NCI-H1417 (cell line): ENCODE measurements at regions not wholly inside any gene's neighbourhood (a gene's known extent, or its start where the extent isn't known, plus 50 kb on each side); places are given as distances from the start of the nearest gene placed in this dataset.

Experiments
- DNase-seq, 3 experiments: peaks; one replicate each; lab custom pipeline; 2025; lab: John Stamatoyannopoulos, UW

- peak in 1 of 3 experiments; percentile 51 for DNase-seq
Measured at GRCh38 chr21:39055167-39055767, 128.0 kb downstream of the PSMG1 start.

GRCh38 chr21:39054066-39054465, 129.2 kb downstream of the PSMG1 start:
- DNase-seq, result no peak

DNA sequence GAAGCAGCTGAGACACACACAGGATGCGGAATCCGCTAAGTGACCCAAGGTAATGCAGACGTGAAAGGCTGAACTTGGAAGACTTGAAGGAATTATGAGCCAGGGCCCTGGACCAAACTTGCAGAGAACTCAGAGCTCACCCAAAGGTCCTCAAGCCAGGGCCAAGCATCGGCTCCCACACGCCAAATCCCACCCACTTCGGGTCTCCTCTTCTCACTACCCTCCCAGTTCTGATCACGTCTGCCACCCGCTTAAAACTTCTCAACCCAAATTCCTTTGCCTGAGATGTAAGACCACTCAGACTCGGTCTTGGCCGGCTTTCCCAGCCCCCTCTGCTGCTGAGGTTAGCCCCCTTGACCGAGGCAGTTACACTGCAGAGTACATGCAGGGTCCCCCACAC, 130.1 kb downstream of the PSMG1 start:
- no peak for DNase-seq

- no peak for DNase-seq
Measured at GRCh38 chr21:39052718-39053117, 130.5 kb downstream of the PSMG1 start.

- DNase-seq, result peak in 1 of 3 experiments; percentile 33
Measured at GRCh38 chr21:39051588-39051949, 131.7 kb downstream of the PSMG1 start.

GRCh38 chr21:39050841-39051587, 132.2 kb downstream of the PSMG1 start:
- DNase-seq, result no peak

- DNase-seq, result no peak
Measured at GRCh38 chr21:39048574-39048973, 134.7 kb downstream of the PSMG1 start.

GRCh38 chr21:39048064-39048463, 135.2 kb downstream of the PSMG1 start:
- DNase-seq, result peak; percentile 28 to 65 (median 46)

- DNase-seq, result no peak
Measured at GRCh38 chr21:39047046-39047445, 136.2 kb downstream of the PSMG1 start.

- DNase-seq, result no peak
Measured at GRCh38 chr21:39046236-39046916, 136.9 kb downstream of the PSMG1 start.

DNA sequence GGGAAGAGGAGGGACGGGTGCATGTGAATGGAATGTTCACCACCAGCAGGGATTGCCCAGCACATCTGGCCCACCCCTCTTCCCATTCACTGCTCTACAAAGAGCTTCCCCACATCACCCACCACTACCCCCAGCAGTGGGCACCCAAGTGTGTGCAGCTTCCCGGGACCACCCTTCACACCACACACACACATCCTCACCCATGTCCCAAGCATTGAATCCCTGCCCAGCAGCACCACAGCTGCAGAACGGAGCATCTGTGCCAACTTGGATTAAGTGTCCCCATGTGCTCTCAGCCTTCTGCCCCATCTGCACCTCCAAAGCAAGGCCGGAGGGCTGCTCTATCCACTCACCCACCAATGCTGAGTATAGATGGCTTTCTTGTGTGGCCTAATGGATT, 141.4 kb downstream of the PSMG1 start:
- DNase-seq, result no peak

GRCh38 chr21:39040494-39041110, 142.6 kb downstream of the PSMG1 start:
- DNase-seq, result no peak

DNA sequence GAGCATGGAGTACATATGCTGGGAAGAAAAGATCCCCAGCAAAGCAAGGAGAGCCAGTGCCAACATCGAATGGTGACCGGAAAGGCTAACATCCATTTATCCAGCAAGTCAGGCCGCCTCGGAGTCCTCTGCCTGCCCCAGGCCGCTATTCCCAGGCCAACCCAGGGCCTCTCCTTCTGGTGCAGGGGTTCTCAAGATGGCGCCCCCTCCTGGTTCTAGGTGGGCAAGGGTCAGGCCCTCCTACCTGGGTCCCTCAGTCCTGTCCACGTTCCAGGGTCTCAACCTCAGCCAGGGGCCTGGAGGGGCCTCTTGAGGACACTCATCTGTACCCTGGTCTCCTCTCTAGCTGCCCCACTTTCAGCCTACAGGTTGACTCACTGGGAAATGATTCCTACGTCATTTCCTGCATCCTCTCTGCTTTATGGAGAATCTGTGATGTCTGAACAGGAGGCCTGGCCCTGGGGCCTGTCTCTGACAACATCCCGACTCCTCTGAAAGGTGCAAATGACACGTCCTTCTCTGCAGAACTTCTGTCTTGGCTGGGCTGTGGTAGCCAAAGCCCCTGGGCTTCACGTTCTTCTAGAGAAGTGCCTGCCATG, 145.3 kb downstream of the PSMG1 start:
- DNase-seq, result no peak

DNA sequence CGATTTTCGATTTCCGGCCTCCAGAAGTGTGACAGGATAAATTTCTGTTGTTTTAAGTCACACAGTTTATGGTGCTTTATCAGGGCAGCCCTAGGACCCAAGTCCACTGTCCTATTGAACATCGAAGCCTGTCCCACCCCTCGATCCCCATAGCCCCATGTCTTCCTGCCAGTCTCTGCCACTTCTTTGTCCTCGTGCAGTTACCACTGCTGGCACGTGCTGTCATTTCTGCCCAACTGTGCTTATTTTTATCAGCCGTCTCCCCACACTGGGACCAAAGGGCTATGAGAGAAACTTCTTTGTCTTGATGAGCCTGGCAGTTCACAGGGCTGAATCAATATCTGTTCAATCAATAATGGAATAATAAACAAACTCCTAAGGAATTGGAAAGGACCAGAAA, 146.7 kb downstream of the PSMG1 start:
- no peak for DNase-seq

GRCh38 chr21:39034590-39035536, 148.4 kb downstream of the PSMG1 start:
- no peak for DNase-seq

- DNase-seq, result no peak
Measured at GRCh38 chr21:39033878-39034589, 149.2 kb downstream of the PSMG1 start.

DNA sequence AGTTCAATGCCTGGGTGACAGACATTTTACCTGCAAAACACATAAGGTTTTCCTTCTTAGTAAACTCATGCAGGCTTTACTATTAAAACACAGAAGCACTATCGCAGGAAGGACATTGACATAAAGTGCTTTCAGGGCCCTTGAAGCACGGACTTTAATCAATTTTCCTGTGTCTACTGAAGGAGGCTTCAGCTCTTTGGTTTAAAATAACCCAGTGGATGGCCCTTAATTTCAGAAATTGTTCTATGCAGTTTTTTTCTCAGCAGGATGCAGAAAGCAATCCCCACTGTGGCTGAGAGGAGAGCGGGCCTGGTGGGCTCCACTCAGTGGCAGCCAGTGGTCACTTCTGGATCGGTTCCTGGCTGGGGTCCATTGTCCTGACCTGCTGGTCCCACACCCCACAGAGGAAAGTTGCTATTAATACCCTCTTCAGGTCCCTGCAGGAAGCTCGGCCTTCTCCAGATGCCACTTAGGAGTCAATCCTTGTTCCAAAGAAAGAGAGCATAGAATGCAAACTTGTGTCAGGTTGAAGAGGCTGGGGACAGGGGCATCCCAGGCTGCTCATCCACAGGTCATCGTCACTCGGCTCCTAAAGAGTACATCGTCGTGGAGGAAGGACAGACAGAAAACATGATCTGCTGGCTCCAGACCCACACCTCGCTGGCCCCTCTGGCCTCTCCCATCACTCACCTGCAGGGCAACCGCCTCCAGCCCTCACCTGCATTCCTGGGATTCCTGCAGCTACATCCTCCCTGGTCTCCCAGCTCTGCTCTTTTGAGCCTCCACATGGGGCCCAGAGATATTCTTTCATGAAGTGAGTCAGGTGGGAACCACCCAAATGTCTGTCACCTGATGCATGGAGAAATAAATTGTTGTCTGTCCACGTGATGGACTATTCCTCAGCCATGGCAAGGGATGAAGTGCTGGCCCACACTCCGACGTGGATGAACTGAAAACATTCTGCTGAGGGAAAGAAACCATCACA, 153.1 kb downstream of the PSMG1 start:
- DNase-seq, result peak in 2 of 3 experiments; percentile 41 to 73

DNA sequence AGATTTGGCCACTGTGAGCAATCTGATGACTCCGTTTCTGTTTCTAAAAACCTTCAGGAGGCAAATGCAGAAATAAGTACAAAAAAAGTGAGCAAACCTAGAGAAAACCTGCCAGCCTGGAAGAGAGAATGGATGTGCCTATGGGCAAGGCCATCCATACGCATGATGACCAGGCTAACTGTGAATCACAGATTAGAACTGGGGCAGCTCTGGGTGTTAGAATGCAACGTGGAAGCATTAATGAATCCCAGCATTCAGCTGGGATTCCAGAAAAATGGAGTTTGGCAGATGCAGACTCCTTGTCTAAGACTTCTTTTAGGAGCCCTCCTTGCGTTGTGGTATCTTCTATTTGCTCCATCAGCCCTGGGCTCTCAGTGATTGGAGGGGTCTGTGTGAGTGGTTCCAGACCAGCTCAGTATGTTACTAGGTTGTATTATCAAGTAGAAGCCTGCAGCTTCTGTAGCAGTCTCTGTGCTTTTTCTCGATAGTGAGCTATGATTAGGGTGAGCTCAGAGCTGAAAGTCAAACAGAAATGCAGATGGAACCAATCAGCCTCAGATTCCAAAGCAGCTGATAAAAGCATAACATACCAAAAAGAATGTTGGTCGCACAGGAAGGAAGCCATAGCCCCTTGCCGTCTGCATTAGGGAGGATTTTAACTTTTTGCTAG, 154.0 kb downstream of the PSMG1 start:
- DNase-seq, result no peak

- no peak for DNase-seq
Measured at GRCh38 chr21:39025198-39025597, 158.1 kb downstream of the PSMG1 start.
